AG09319 (cell line): ENCODE measurements at regions not wholly inside any gene's neighbourhood (a gene's known extent, or its start where the extent isn't known, plus 50 kb on each side); places are given as distances from the start of the nearest gene placed in this dataset.

Source experiments
- DNase-seq: peaks from one replicate; pipeline ENCODE4 v3.0.0-alpha.2; 2010; ENCODE audit warnings: low read depth; ENCODE audit errors: extremely low read depth
- CTCF ChIP-seq: IDR thresholded peaks from 2 replicates; pipeline ENCODE4 v1.5.1; 2011; ENCODE audit warnings: low read depth, mild to moderate bottlenecking, inconsistent platforms, low read length, moderate library complexity

- DNase-seq, result no peak
- no peak for TF ChIP-seq CTCF
These were observed 156.3 kb upstream of the NOCT start for GRCh38 chr4:138859254-138859653.

- no peak for TF ChIP-seq CTCF
- no peak for DNase-seq
These were observed 157.2 kb upstream of the NOCT start for GRCh38 chr4:138858419-138858818.

GRCh38 chr4:138857416-138857815, 158.2 kb upstream of the NOCT start:
- TF ChIP-seq CTCF, result no peak
- no peak for DNase-seq

- no peak for TF ChIP-seq CTCF
- no peak for DNase-seq
These were observed 162.9 kb upstream of the NOCT start for GRCh38 chr4:138852681-138853080.

- TF ChIP-seq CTCF, result no peak
- no peak for DNase-seq
These were observed 163.9 kb upstream of the NOCT start for GRCh38 chr4:138851391-138852335.

GRCh38 chr4:138845664-138846063, 169.9 kb upstream of the NOCT start:
- no peak for DNase-seq
- TF ChIP-seq CTCF, result no peak

- DNase-seq, result no peak
- TF ChIP-seq CTCF, result no peak
These were observed 170.5 kb upstream of the NOCT start for GRCh38 chr4:138845054-138845453.
